Mesothelial cell of epicardium (in vitro differentiated cells): ENCODE measurements at regions not wholly inside any gene's neighbourhood (a gene's known extent, or its start where the extent isn't known, plus 50 kb on each side); places are given as distances from the start of the nearest gene placed in this dataset.

Source experiments
- DNase-seq, 2 experiments: peaks; one replicate each; pipeline ENCODE4 v3.0.0; 2021; ENCODE audit warnings: low spot score in 2 of 2; ENCODE audit not compliant: unreplicated experiment in 2 of 2
- H3K27ac Mint-ChIP-seq: 2 replicates; pipeline ENCODE4 v1.8.0; 2021; ENCODE audit warnings: mixed read lengths
- H3K27me3 Mint-ChIP-seq: 2 replicates; pipeline ENCODE4 v1.8.0; 2021; ENCODE audit warnings: low read depth, mixed read lengths
- H3K36me3 Mint-ChIP-seq: 2 replicates; pipeline ENCODE4 v1.8.0; 2021; ENCODE audit warnings: mixed read lengths
- H3K4me1 Mint-ChIP-seq: 2 replicates; pipeline ENCODE4 v1.8.0; 2021; ENCODE audit warnings: mixed read lengths
- H3K4me3 Mint-ChIP-seq: 2 replicates; pipeline ENCODE4 v1.8.0; 2021; ENCODE audit warnings: mild to moderate bottlenecking, moderate library complexity, mixed read lengths
- H3K9me3 Mint-ChIP-seq: 2 replicates; pipeline ENCODE4 v1.8.0; 2021; ENCODE audit warnings: mixed read lengths
- CTCF ChIP-seq: fragments of 200-600 bp; sonication (generic); IDR thresholded peaks from one replicate; pipeline ENCODE4 v1.5.0; 2021; ENCODE audit warnings: antibody characterized with exemption; ENCODE audit not compliant: unreplicated experiment

GRCh38 chr12:93050026-93050747 lies 121.1 kb upstream of the EEA1 start:
- Mint-ChIP-seq H3K4me1 (peaks cover 4% of the 10 kb centered on the region), H3K27ac (no peak overlapping the region), H3K27me3 (no peaks in the 10 kb centered on the region), H3K9me3 (peaks cover 4% of the 10 kb centered on the region), H3K4me3 (no peak overlapping the region), H3K36me3 (no peaks in the 10 kb centered on the region)
- TF ChIP-seq CTCF: no peak
- DNase-seq: no peak

GRCh38 chr12:93050748-93051081 lies 121.6 kb upstream of the EEA1 start:
- Mint-ChIP-seq H3K27me3 (no peaks in the 10 kb centered on the region), H3K9me3 (peaks cover 4% of the 10 kb centered on the region), H3K4me3 (no peak overlapping the region), H3K36me3 (no peaks in the 10 kb centered on the region), H3K4me1 (peaks cover 4% of the 10 kb centered on the region), H3K27ac (no peak overlapping the region)
- no peak for DNase-seq
- no peak for TF ChIP-seq CTCF

- Mint-ChIP-seq H3K9me3 (no peaks in the 10 kb centered on the region), H3K4me1 (peaks cover 4% of the 10 kb centered on the region), H3K4me3 (no peak overlapping the region), H3K36me3 (no peaks in the 10 kb centered on the region), H3K27me3 (no peaks in the 10 kb centered on the region), H3K27ac (no peak overlapping the region)
- no peak for TF ChIP-seq CTCF
- no peak for DNase-seq
Measured at GRCh38 chr12:93054021-93054420, 124.9 kb upstream of the EEA1 start.

- Mint-ChIP-seq H3K27me3 (no peaks in the 10 kb centered on the region), H3K9me3 (no peaks in the 10 kb centered on the region), H3K27ac (no peak overlapping the region), H3K4me1 (peaks cover 4% of the 10 kb centered on the region), H3K36me3 (no peaks in the 10 kb centered on the region), H3K4me3 (no peak overlapping the region)
- no peak for TF ChIP-seq CTCF
- no peak for DNase-seq
Measured at GRCh38 chr12:93055221-93055620, 126.1 kb upstream of the EEA1 start.

- H3K27ac Mint-ChIP-seq: no peak overlapping the region
- H3K4me3 Mint-ChIP-seq: no peak overlapping the region
Measured at GRCh38 chr12:93056971-93057535, 128.0 kb upstream of the EEA1 start.

More at GRCh38 chr12:93056971-93057535, 128.0 kb upstream of the EEA1 start:
- DNase-seq: no peak
- peaks cover 11% of the 10 kb centered on the region for H3K4me1 Mint-ChIP-seq
- no peaks in the 10 kb centered on the region for H3K27me3 Mint-ChIP-seq
- H3K36me3 Mint-ChIP-seq: no peaks in the 10 kb centered on the region
- TF ChIP-seq CTCF: no peak
- H3K9me3 Mint-ChIP-seq: no peaks in the 10 kb centered on the region
